Neural progenitor cell (in vitro differentiated cells): ENCODE measurements at regions not wholly inside any gene's neighbourhood (a gene's known extent, or its start where the extent isn't known, plus 50 kb on each side); places are given as distances from the start of the nearest gene placed in this dataset.

Experiments
- EZH2 ChIP-seq: fragments of 200-600 bp; sonication (generic); IDR thresholded peaks from 2 replicates; pipeline ENCODE4 v1.6.1; 2017; ENCODE audit warnings: antibody characterized with exemption, mild to moderate bottlenecking, moderate library complexity
- EZH2phosphoT487 ChIP-seq: fragments of 200-600 bp; sonication (generic); IDR thresholded peaks from 2 replicates; pipeline ENCODE4 v1.6.1; 2017; ENCODE audit warnings: antibody characterized with exemption
- TF ChIP-seq, protein P1 (sequence below): fragments of 200-600 bp; sonication (generic); IDR thresholded peaks from 2 replicates; pipeline ENCODE4 v1.5.1; 2017; ENCODE audit warnings: antibody characterized with exemption, mild to moderate bottlenecking

DNA sequence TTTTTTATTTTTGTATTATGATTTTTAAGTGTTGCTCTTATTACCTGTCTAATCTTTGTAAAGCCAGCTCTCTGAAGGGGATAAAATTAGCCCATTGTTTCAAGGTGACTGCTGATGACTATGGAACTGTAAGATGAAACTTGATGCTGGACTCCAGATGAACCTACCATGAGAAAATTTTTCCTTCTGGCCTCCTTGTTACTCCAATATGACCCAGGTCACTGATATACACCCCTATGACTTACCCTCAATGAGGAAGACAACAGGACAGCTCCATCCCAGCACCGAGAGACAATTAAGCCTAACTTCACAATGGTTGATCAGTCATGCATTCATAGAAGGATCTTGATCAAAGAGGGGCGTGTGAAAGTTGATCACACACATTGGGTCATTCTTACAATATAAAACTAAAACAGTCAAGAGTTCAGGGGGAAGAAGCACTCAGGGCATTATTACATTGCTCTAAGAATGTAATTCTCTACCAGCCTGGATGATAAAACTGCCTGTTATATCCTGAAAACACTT lies 230.8 kb upstream of the AGTR2 start:
- TF ChIP-seq, protein P1, sequence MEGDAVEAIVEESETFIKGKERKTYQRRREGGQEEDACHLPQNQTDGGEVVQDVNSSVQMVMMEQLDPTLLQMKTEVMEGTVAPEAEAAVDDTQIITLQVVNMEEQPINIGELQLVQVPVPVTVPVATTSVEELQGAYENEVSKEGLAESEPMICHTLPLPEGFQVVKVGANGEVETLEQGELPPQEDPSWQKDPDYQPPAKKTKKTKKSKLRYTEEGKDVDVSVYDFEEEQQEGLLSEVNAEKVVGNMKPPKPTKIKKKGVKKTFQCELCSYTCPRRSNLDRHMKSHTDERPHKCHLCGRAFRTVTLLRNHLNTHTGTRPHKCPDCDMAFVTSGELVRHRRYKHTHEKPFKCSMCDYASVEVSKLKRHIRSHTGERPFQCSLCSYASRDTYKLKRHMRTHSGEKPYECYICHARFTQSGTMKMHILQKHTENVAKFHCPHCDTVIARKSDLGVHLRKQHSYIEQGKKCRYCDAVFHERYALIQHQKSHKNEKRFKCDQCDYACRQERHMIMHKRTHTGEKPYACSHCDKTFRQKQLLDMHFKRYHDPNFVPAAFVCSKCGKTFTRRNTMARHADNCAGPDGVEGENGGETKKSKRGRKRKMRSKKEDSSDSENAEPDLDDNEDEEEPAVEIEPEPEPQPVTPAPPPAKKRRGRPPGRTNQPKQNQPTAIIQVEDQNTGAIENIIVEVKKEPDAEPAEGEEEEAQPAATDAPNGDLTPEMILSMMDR = no peak
- no peak for TF ChIP-seq EZH2
- TF ChIP-seq EZH2phosphoT487 = no peak
